Activated CD4-positive, alpha-beta T cell treated with anti-CD3 and anti-CD28 coated beads, Interleukin-2, amount 10 ng/mL, durations not matched to agents 24 days and 14 days (primary cell): ENCODE measurements at regions not wholly inside any gene's neighbourhood (a gene's known extent, or its start where the extent isn't known, plus 50 kb on each side); places are given as distances from the start of the nearest gene placed in this dataset.
"Not testable (repeated sequence)": the region's sequence is repeated elsewhere in the genome, so short reads cannot be mapped to it uniquely, and the experiment has no call there.

Source experiments
- DNase-seq: peaks from one replicate; pipeline ENCODE4 v3.0.0; 2022
- H3K27ac Mint-ChIP-seq: one replicate; pipeline ENCODE4 v1.8.0; 2022; ENCODE audit warnings: mild to moderate bottlenecking, mixed read lengths
- H3K27me3 Mint-ChIP-seq: one replicate; pipeline ENCODE4 v1.8.0; 2022; ENCODE audit warnings: mixed read lengths
- H3K36me3 Mint-ChIP-seq: one replicate; pipeline ENCODE4 v1.8.0; 2022; ENCODE audit warnings: low read depth, mild to moderate bottlenecking, mixed read lengths
- H3K4me1 Mint-ChIP-seq: one replicate; pipeline ENCODE4 v1.8.0; 2021; ENCODE audit warnings: mixed read lengths
- H3K4me3 Mint-ChIP-seq: one replicate; pipeline ENCODE4 v1.8.0; 2022; ENCODE audit warnings: mild to moderate bottlenecking, moderate library complexity, mixed read lengths
- H3K9me3 Mint-ChIP-seq: one replicate; pipeline ENCODE4 v1.8.0; 2021; ENCODE audit warnings: mixed read lengths
- intact Hi-C: fragments of 100-400 bp; cut with micrococcal nuclease; formaldehyde crosslinking; loops from one replicate; pipeline ENCODE4 v1.15.1; 2023

- H3K4me1 Mint-ChIP-seq = no peaks in the 10 kb centered on the region
- peaks cover 5% of the 10 kb centered on the region for H3K9me3 Mint-ChIP-seq
- no peak overlapping the region for H3K27ac Mint-ChIP-seq
- H3K27me3 Mint-ChIP-seq = no peaks in the 10 kb centered on the region
- DNase-seq = no peak
- intact Hi-C loops = no loop called here
- no peak overlapping the region for H3K4me3 Mint-ChIP-seq
- H3K36me3 Mint-ChIP-seq = no peaks in the 10 kb centered on the region
Observed at GRCh38 chr1:118578276-118578675, 393.2 kb upstream of the SPAG17 start.

- no peak overlapping the region for H3K4me3 Mint-ChIP-seq
- H3K9me3 Mint-ChIP-seq = peaks cover 5% of the 10 kb centered on the region
- no peaks in the 10 kb centered on the region for H3K27me3 Mint-ChIP-seq
- no peaks in the 10 kb centered on the region for H3K36me3 Mint-ChIP-seq
- no peak overlapping the region for H3K27ac Mint-ChIP-seq
- no peaks in the 10 kb centered on the region for H3K4me1 Mint-ChIP-seq
- DNase-seq = no peak
- intact Hi-C loops = no loop called here
Observed at GRCh38 chr1:118575060-118575459, 390.0 kb upstream of the SPAG17 start.

DNA sequence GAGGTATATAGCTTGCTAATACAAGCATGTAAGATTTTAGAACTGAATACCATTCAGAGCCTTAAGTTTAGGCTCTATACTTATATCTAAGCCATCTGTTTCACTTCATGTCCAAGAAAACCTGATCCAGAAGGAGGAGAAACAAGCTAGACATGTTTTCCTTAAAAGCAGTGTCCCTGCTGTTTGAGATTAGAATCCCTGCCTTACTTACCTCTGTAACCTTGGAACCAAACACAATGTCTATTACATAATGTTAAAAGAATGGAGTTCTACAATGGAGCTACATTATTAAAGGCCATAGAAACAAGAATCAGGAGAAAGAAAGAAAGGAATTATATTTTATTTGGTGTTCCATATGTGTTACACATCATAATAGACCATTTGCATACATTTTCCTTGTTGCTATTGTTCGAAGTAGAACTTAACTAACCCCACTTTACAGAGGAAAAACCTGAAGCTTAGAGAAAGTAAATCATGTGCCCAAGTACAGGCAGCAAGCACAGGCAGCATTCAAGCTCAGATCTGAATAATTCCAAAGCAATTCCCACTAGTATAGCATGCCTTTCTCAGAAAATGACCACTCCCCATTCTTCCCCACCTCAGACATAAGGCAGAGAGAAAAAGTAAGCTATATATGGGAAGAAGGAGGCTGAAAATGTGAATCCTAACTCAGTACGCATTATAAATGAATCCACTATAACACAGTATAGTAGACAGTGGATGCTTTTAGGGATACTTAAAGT, 380.1 kb upstream of the SPAG17 start:
- no peaks in the 10 kb centered on the region for H3K4me1 Mint-ChIP-seq
- H3K27me3 Mint-ChIP-seq = no peaks in the 10 kb centered on the region
- H3K4me3 Mint-ChIP-seq = no peak overlapping the region
- DNase-seq = no peak
- intact Hi-C loops = no loop called here
- no peaks in the 10 kb centered on the region for H3K9me3 Mint-ChIP-seq
- H3K27ac Mint-ChIP-seq = no peak overlapping the region
- H3K36me3 Mint-ChIP-seq = no peaks in the 10 kb centered on the region

DNA sequence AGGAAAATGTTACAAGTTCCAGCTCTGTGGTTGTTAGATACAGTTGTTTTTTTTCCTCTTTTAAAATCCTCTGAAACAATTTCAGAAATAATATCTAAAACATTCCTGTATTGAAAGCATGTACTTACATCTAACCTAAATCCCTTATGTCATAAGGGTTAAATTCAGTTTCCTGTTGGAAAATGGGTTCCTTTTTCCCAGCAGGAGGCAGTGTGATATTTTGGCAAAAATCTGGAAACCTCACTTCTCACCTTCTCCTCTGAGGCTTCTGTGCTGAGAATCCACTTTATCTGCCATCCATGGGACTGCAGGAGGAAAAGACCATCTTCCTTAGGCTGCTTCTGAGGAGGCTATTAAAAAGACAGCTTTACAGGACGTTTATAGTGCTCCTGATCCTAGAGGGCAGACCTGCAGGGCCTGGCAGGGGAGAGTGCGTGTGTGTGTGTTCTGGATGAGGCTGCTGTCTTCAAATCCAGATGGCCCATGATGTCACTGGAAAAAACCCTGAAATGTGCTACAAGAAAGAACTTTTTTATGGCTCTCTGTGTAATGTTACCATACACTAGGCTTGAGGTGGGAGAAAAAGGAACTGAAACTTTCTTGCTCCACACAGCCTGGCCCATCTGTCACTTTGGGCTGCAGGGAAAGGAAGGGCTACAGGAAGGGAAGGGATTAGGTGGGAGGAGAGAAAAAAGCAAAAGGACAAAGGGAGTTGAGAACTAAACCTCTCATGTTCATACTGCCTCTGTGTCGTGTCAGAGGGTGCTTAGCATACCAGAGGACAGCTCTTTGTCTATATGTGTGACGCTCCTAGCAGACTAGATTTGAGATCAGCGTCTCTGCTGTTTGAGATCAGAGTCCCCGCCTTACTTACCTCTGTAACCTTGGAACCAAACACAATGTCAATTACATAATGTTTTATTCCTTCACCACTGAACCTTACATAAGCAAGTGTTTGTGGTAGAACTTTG, 379.2 kb upstream of the SPAG17 start:
- no peak for DNase-seq
- Mint-ChIP-seq H3K4me3 (no peak overlapping the region), H3K4me1 (no peaks in the 10 kb centered on the region), H3K9me3 (no peaks in the 10 kb centered on the region), H3K27me3 (no peaks in the 10 kb centered on the region), H3K27ac (no peak overlapping the region), H3K36me3 (no peaks in the 10 kb centered on the region)
- intact Hi-C loops = no loop called here

DNA sequence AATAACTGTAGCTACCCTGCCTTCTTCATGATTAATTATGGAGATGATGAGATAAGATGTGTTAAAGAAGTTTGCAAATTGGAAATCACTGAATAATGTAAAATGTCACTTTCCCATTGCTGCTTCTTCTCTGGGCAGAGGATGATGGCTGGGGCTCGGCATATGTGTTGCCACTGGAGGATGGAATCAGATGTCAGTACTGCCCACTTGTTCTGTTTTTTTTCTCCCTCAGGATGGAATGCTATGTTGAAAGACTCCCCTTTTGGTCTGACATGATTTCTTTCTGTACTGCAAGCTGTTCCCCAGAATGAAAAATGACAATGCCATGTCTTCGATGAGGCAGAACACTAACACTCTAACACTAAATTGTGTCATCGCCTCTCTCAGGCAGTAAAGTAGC, 373.9 kb upstream of the SPAG17 start:
- no peaks in the 10 kb centered on the region for H3K27me3 Mint-ChIP-seq
- H3K9me3 Mint-ChIP-seq = no peaks in the 10 kb centered on the region
- no peak overlapping the region for H3K27ac Mint-ChIP-seq
- no peaks in the 10 kb centered on the region for H3K36me3 Mint-ChIP-seq
- no peak for DNase-seq
- H3K4me3 Mint-ChIP-seq = no peak overlapping the region
- H3K4me1 Mint-ChIP-seq = no peaks in the 10 kb centered on the region
- intact Hi-C loops = no loop called here

DNA sequence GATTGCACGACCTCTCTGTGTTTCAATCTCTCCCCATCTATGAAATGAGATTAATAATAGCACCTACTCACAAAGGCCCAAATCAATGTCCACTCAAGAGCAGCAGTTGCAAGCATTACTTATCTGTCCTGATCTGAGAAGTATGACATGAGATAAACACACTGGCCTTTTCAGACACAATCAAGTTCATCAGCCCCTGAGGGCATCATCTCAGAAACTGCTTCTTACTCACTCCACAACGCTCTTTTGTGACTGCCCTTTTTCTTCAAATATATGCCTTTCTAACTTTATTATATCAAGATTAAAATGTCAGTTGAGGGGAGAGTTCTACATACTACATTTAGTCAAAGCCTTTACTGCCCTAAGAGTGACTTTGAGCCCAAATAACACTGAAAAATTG, 371.9 kb upstream of the SPAG17 start:
- no peaks in the 10 kb centered on the region for H3K27me3 Mint-ChIP-seq
- H3K4me3 Mint-ChIP-seq = no peak overlapping the region
- DNase-seq = no peak
- H3K36me3 Mint-ChIP-seq = no peaks in the 10 kb centered on the region
- peaks cover under 1% of the 10 kb centered on the region for H3K9me3 Mint-ChIP-seq
- no peak overlapping the region for H3K27ac Mint-ChIP-seq
- intact Hi-C loops = no loop called here
- H3K4me1 Mint-ChIP-seq = no peaks in the 10 kb centered on the region

- Mint-ChIP-seq H3K27ac (no peak overlapping the region), H3K4me1 (no peaks in the 10 kb centered on the region), H3K9me3 (peaks cover 3% of the 10 kb centered on the region), H3K36me3 (no peaks in the 10 kb centered on the region), H3K27me3 (no peaks in the 10 kb centered on the region), H3K4me3 (no peak overlapping the region)
- no peak for DNase-seq
- intact Hi-C loops = no loop called here
Observed at GRCh38 chr1:118555638-118556037, 370.6 kb upstream of the SPAG17 start.

GRCh38 chr1:118535901-118536300, 350.9 kb upstream of the SPAG17 start:
- intact Hi-C loops = no loop called here
- no peak overlapping the region for H3K27ac Mint-ChIP-seq

DNA sequence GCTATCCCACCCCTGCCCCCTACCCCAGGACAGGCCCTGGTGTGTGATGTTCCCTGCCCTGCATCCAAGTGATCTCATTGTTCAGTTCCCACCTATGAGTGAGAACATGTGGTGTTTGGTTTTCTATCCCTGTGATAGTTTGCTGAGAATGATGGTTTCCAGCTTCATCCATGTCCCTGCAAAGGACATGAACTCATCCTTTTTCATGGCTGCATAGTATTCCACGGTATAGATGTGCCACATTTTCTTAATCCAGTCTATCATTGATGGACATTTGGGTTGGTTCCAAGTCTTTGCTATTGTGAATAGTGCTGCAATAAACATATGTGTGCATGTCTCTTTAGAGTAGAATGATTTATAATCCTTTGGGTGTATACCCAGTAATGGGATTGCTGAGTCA, 326.9 kb upstream of the SPAG17 start:
- H3K9me3 Mint-ChIP-seq = peaks cover 10% of the 10 kb centered on the region
- DNase-seq, H3K27me3 Mint-ChIP-seq, H3K4me1 Mint-ChIP-seq, H3K36me3 Mint-ChIP-seq, intact Hi-C loops, H3K4me3 Mint-ChIP-seq, H3K27ac Mint-ChIP-seq: not testable (repeated sequence)

More at GRCh38 chr1:118535901-118536300, 350.9 kb upstream of the SPAG17 start:
- no peaks in the 10 kb centered on the region for H3K4me1 Mint-ChIP-seq
- no peak overlapping the region for H3K4me3 Mint-ChIP-seq
- H3K36me3 Mint-ChIP-seq = no peaks in the 10 kb centered on the region
- H3K9me3 Mint-ChIP-seq = no peaks in the 10 kb centered on the region
- no peaks in the 10 kb centered on the region for H3K27me3 Mint-ChIP-seq
- DNase-seq = no peak

DNA sequence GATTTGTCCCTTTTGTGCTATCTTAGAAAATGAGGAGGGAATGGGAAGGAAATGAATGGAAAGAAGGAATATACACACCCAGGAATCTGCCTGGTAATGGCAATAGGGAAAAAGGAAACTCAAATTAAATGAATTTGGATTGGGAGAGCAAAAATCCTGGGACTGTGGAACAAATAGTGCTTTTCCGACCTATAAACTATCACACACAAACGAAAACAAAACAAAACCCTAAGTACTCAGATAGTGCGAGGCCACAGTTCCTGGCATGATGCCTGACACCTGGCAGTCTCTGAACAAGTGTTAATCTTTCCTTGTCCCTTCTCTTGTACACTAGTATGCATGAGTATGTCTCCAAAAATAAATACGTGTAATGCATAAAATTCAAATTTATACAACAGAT, 319.8 kb upstream of the SPAG17 start:
- intact Hi-C loops = no loop called here
- H3K36me3 Mint-ChIP-seq = no peaks in the 10 kb centered on the region

GRCh38 chr1:118504221-118504644, 319.2 kb upstream of the SPAG17 start:
- no peaks in the 10 kb centered on the region for H3K36me3 Mint-ChIP-seq
- intact Hi-C loops = no loop called here
- H3K27ac Mint-ChIP-seq = no peak overlapping the region
- H3K4me1 Mint-ChIP-seq = no peaks in the 10 kb centered on the region
- no peak overlapping the region for H3K4me3 Mint-ChIP-seq
- no peaks in the 10 kb centered on the region for H3K27me3 Mint-ChIP-seq
- H3K9me3 Mint-ChIP-seq = no peaks in the 10 kb centered on the region
- DNase-seq = no peak

More for the DNA sequence above, 319.8 kb upstream of the SPAG17 start:
- Mint-ChIP-seq H3K4me1 (no peaks in the 10 kb centered on the region), H3K9me3 (no peaks in the 10 kb centered on the region), H3K4me3 (no peak overlapping the region), H3K27ac (no peak overlapping the region), H3K27me3 (no peaks in the 10 kb centered on the region)
- no peak for DNase-seq

DNA sequence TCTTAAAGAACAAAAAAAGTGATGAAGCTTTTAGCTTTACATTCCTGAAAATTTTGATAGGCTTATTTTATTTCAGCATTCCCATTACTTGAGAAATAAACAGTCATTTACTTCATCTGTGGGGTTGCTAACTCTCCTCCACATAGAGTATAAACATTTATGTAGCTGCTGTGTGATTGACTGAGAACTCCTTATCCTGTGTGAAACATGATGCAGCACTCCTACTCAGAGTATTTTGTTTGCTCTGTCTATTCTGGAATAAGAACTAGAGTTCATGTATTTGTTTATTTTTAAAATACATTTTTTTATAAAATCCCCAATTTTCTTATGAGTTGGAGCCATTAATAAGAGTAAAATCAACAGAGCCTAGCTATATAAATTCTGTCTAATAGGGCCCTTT, 318.7 kb upstream of the SPAG17 start:
- DNase-seq = no peak
- no peaks in the 10 kb centered on the region for H3K4me1 Mint-ChIP-seq
- no peaks in the 10 kb centered on the region for H3K9me3 Mint-ChIP-seq
- H3K27ac Mint-ChIP-seq = no peak overlapping the region
- no peak overlapping the region for H3K4me3 Mint-ChIP-seq
- no peaks in the 10 kb centered on the region for H3K27me3 Mint-ChIP-seq
- H3K36me3 Mint-ChIP-seq = no peaks in the 10 kb centered on the region
- intact Hi-C loops = no loop called here

GRCh38 chr1:118494998-118495397, 310.0 kb upstream of the SPAG17 start:
- H3K9me3 Mint-ChIP-seq = no peaks in the 10 kb centered on the region
- H3K36me3 Mint-ChIP-seq = no peaks in the 10 kb centered on the region
- no peaks in the 10 kb centered on the region for H3K27me3 Mint-ChIP-seq
- no peak overlapping the region for H3K27ac Mint-ChIP-seq
- no peak for DNase-seq
- no peak overlapping the region for H3K4me3 Mint-ChIP-seq
- intact Hi-C loops = no loop called here
- no peaks in the 10 kb centered on the region for H3K4me1 Mint-ChIP-seq

DNA sequence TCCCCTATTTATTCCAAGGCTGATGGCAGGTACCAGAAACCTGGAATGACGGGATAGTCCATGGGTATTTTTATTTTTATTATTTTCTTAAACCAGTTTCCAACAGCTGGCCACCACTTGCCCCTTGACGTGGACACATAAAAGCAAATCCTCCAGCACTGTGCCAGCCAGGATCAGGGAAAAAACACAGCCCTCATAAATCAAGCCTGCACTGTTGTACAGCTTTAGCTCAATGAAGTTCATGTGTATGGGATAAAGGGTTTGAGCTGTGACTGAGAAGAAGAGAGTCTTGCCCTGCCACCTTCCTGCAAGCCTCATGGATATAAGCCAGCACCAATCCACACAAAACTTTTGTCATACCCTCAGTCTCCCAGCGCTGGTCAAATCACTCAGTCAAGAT, 303.8 kb upstream of the SPAG17 start:
- no peak for DNase-seq
- Mint-ChIP-seq H3K27ac (no peak overlapping the region), H3K4me3 (no peak overlapping the region), H3K4me1 (no peaks in the 10 kb centered on the region), H3K36me3 (no peaks in the 10 kb centered on the region), H3K9me3 (peaks cover 6% of the 10 kb centered on the region), H3K27me3 (no peaks in the 10 kb centered on the region)
- intact Hi-C loops = no loop called here
